DND-41 (cell line): ENCODE measurements at regions not wholly inside any gene's neighbourhood (a gene's known extent, or its start where the extent isn't known, plus 50 kb on each side); places are given as distances from the start of the nearest gene placed in this dataset.

Experiments used
- CTCF ChIP-seq: IDR thresholded peaks from 2 replicates; pipeline ENCODE4 v1.5.1; 2012; ENCODE audit warnings: borderline replicate concordance, low read length, moderate library complexity, mild to moderate bottlenecking; ENCODE audit not compliant: poor library complexity, severe bottlenecking; ENCODE audit errors: extremely low read depth
- EZH2 ChIP-seq: IDR thresholded peaks from 3 replicates; pipeline ENCODE4 v1.6.1; 2012; ENCODE audit warnings: borderline replicate concordance, low read depth, mild to moderate bottlenecking, moderate library complexity, low read length, inconsistent platforms; ENCODE audit not compliant: severe bottlenecking

GRCh38 chr6:155527443-155527842 lies 71.8 kb upstream of the NOX3 start:
- TF ChIP-seq CTCF (no peak), EZH2 (no peak)
